Right lobe of liver (tissue), 4 donors: ENCODE measurements at regions not wholly inside any gene's neighbourhood (a gene's known extent, or its start where the extent isn't known, plus 50 kb on each side); places are given as distances from the start of the nearest gene placed in this dataset.

Experiments used
- CTCF ChIP-seq, 4 donors: fragments of 200-600 bp in 3 of 4; fragments of 450-650 bp in 1 of 4; IDR thresholded peaks; one replicate each; pipeline versions ENCODE4 v1.5.1 to v1.8.0; 2016 to 2022; ENCODE audit warnings: antibody characterized with exemption in 4 of 4, mild to moderate bottlenecking in 2 of 4
- POLR2A ChIP-seq: fragments of 450-650 bp; IDR thresholded peaks from one replicate; pipeline ENCODE4 v1.6.1; 2017; ENCODE audit warnings: antibody characterized with exemption, mild to moderate bottlenecking
- donor health status: DM: no; HTN: no; CAD: no.
- donor health status: DM: no; HTN: no; CAD: no.
- donor health status: DM: no; HTN: yes; CAD: no.

DNA sequence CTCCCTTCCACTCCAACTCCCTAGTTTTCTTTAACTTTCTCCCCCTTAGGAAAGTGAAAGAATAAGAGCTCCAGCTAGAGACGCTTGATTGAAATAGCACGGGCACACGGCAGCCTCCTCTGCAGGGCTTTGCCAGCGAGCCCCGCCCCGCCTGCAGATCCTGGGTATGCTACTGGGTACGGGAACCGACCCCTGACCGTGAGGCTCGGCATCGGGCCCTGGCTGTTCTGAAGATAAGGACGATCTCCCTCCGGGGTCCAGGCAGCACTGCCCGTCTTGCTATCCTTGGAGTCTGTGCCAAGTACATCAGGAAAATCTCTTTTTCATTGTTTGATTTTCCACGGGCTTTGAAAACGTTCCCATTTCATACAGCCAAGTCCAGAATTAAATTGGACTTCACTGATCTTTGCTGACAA is 284.5 kb downstream of the MTX2 start:
- TF ChIP-seq POLR2A: no peak
- TF ChIP-seq CTCF (IDR thresholded peaks at IDR 0.05): peak in 3 of 4 donors; percentile 4 to 36 (median 19)
